ENCODE measurements at regions not wholly inside any gene's neighbourhood (a gene's known extent, or its start where the extent isn't known, plus 50 kb on each side); places are given as distances from the start of the nearest gene placed in this dataset.

DNA sequence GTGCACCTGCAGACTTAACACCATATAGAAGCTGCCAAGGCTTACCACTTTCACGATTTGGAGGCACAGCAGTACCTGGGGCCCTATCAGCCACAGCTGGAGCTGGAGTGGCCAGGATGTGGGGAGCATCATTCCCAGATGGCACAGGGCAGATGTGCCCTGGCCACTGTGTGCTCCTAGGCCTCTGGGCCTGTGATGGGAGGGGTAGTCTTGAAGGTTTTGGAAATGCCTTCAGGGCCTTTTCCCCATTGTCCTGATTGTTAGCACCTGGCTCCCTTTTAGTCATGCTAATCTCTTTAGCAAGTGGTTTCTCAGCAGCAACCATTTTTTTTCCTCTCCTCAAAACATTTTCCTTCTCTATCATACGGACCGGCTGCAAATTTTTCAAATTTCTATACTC is 490.2 kb downstream of the RAB28 start:
- TF ChIP-seq, protein P1, sequence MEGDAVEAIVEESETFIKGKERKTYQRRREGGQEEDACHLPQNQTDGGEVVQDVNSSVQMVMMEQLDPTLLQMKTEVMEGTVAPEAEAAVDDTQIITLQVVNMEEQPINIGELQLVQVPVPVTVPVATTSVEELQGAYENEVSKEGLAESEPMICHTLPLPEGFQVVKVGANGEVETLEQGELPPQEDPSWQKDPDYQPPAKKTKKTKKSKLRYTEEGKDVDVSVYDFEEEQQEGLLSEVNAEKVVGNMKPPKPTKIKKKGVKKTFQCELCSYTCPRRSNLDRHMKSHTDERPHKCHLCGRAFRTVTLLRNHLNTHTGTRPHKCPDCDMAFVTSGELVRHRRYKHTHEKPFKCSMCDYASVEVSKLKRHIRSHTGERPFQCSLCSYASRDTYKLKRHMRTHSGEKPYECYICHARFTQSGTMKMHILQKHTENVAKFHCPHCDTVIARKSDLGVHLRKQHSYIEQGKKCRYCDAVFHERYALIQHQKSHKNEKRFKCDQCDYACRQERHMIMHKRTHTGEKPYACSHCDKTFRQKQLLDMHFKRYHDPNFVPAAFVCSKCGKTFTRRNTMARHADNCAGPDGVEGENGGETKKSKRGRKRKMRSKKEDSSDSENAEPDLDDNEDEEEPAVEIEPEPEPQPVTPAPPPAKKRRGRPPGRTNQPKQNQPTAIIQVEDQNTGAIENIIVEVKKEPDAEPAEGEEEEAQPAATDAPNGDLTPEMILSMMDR (conservative IDR thresholded peaks at IDR 0.05; ENCODE audit: low read depth, low read length) = no peak
- no peak for DNase-seq (ENCODE audit: low read depth)
- H3K4me3 ChIP-seq (ENCODE audit: low read length) = no peak overlapping the region

- DNase-seq (ENCODE audit: low read depth) = no peak
- no peak overlapping the region for H3K4me3 ChIP-seq (ENCODE audit: low read length)
- TF ChIP-seq, protein P1 (conservative IDR thresholded peaks at IDR 0.05; ENCODE audit: low read depth, low read length) = no peak
Observed at GRCh38 chr4:12987284-12987683, 496.9 kb downstream of the RAB28 start.

- TF ChIP-seq, protein P1 (conservative IDR thresholded peaks at IDR 0.05; ENCODE audit: low read depth, low read length) = no peak
- no peak for DNase-seq (ENCODE audit: low read depth)
- H3K4me3 ChIP-seq (ENCODE audit: low read length) = no peak overlapping the region
Observed at GRCh38 chr4:12979797-12980196, 504.3 kb downstream of the RAB28 start.

DNA sequence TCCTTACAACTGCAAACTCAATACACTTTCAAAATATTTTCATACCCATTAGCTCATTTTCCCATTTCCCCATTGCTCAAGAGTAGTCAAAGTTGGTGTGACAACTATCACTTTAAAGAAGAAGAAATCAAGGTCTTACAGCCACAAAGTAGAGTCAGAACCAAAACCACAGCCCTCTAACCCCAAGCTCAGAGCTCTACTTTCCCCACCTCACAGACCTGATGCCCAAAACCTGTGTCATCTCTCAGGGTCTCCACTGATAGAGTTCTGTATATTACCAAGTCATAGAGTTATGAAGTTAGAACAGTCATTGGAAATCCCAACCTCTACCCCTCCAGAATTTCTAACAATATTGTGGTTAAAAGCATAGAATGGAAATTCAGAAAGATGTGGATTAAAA is 505.8 kb downstream of the RAB28 start:
- TF ChIP-seq, protein P1 (conservative IDR thresholded peaks at IDR 0.05; ENCODE audit: low read depth, low read length) = no peak
- no peak for DNase-seq (ENCODE audit: low read depth)
- H3K4me3 ChIP-seq (ENCODE audit: low read length) = no peak overlapping the region

- TF ChIP-seq, protein P1 (conservative IDR thresholded peaks at IDR 0.05; ENCODE audit: low read depth, low read length) = no peak
- no peak overlapping the region for H3K4me3 ChIP-seq (ENCODE audit: low read length)
- DNase-seq (ENCODE audit: low read depth) = no peak
Observed at GRCh38 chr4:12975511-12975910, 508.6 kb downstream of the RAB28 start.

DNA sequence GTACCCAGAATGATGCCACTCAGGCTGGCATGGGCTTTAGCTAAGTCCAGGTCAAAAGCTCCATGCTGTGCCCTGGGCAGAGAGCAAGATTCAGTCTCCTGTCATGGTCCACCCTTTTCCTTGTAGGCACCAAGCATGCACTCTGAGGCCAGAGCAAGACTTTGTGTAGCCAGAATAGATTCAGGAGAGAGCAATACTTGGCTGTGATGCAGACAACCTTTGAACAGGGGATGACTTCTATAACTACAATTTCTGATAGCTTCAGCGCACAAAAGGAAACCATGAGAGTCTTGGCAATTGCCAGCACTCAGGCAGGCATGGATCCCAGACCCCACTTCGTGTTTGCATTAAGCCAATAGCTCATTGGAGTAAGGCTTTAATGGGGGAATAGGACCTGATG is 510.6 kb downstream of the RAB28 start:
- DNase-seq (ENCODE audit: low read depth) = no peak
- TF ChIP-seq, protein P1 (conservative IDR thresholded peaks at IDR 0.05; ENCODE audit: low read depth, low read length) = no peak
- no peak overlapping the region for H3K4me3 ChIP-seq (ENCODE audit: low read length)

- no peak overlapping the region for H3K4me3 ChIP-seq (ENCODE audit: low read length)
- no peak for DNase-seq (ENCODE audit: low read depth)
- TF ChIP-seq, protein P1 (conservative IDR thresholded peaks at IDR 0.05; ENCODE audit: low read depth, low read length) = no peak
Observed at GRCh38 chr4:12968345-12968744, 515.8 kb downstream of the RAB28 start.

All from retinal pigment epithelial cell (primary cell).